NCI-H226 (cell line): ENCODE measurements at regions not wholly inside any gene's neighbourhood (a gene's known extent, or its start where the extent isn't known, plus 50 kb on each side); places are given as distances from the start of the nearest gene placed in this dataset.
"Not testable (repeated sequence)": the region's sequence is repeated elsewhere in the genome, so short reads cannot be mapped to it uniquely, and the experiment has no call there.

Source experiments
- DNase-seq: peaks from one replicate; pipeline ENCODE4 v3.0.0-alpha.2; 2015

- no peak for DNase-seq
Observed at GRCh38 chr11:116057000-116057399, 552.8 kb upstream of the CADM1 start.

DNA sequence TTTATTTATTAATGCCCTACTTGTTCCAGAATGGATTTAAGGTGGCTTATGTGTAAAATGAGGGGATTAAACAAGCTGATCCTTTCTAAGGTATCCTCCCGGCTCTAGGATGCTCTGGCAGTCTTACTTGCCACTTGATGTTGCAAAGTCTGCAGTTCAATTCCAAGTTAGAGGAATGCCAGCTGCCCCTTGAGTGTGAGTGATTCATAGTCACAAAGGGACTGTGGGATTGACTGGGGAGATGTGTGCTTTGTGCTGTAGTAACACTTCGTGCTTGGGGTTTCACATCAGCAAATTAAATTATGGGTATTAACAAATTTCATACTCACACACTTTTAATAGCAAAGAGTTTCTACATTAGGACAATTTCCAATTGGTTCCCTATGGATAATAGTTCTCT, 550.8 kb upstream of the CADM1 start:
- DNase-seq, result no peak

DNA sequence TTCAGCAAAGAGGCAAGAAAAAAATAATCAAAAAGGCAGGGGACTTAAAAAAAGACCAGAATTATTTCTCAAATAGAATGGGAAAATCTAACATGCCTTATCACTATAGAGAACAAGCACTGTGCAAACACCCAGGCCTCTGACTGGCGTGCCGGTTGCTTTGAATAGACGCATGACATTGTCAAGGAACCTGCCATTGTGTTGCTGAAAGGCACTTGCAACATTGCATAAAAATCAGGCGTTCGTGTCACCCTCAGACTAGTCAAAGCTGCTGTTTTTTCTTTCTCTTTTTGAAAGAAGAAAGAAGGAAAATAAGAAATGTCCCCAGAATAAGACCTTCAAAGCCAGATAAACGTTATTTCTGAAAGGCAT, 549.3 kb upstream of the CADM1 start:
- DNase-seq, result no peak

GRCh38 chr11:116052603-116053547, 548.7 kb upstream of the CADM1 start:
- no peak for DNase-seq

DNA sequence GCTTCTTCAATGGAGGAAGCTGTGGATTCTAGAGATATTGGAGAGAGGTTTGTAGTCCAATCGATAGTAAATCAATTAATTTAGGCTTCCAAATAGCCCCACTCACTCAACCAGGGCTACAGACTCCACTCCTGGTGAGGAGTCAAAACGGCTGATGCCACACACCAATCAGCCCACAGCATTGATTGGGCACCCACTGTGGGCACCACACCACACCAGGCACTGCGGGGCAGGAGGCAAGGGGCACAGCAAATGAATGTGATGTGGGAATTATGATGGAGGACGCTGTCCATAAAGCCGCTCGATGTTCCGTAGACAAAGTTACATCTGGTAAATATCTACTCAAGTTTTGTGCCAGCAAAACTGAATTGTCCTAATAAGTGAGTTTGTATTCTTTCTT, 547.3 kb upstream of the CADM1 start:
- no peak for DNase-seq

DNA sequence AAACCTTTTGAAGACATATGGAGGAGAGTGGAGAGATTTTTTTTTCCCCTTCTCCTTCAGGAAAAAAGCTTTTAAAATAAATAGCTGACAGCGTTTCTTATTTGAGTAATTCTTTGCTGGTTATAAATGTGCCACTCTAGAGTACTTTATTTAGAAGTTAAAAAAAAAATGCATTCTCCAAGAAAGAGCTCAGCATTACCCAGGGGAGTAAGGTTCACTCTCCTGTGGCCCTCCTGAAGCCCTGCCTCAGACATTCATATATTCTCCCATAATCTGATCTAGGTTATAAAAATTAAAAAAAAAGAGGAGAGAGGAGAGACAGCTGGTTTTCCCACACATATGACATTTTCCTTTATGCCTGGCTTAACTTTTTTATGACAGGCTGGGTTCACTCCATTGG, 545.2 kb upstream of the CADM1 start:
- DNase-seq, result no peak

GRCh38 chr11:116046127-116046526, 541.9 kb upstream of the CADM1 start:
- no peak for DNase-seq

GRCh38 chr11:116044941-116045340, 540.7 kb upstream of the CADM1 start:
- DNase-seq, result no peak

GRCh38 chr11:116044520-116044919, 540.3 kb upstream of the CADM1 start:
- no peak for DNase-seq

DNA sequence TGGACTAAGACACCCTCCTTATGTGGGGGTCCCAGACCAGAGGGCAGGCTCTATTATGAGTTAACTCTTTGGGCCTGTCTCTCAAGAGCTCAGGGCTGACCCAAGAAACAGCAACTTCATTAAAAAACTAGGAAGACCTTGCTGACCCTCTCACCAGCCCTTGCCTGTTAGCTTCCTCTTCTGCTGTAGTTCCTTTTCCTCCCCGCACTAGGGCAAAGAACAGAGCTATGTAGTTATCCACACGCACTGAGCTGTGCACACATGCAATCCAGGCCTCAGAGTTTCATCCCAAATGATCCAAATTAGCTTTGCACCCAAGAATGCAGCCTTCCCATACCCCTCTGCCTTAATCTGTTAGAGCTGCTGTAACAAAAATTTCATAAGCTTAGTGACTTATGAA, 539.6 kb upstream of the CADM1 start:
- DNase-seq, result no peak

DNA sequence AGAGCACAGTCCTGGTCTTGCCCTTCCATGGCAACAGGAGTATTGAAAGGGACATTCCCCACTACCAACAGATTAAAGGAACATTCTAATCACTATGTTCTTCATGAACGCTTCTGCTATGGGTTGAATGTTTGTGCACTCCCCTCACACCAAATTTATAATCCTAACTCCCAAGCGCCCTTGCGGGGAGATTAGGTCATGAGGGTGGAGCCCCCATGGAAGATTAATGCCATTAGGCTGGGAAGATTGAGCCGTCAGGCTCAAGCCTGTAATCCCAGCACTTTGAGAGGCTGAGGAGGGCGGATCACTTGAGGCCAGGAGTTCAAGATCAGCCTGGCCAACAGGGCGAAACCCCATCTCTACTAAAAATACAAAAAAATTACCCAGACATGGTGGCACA, 538.8 kb upstream of the CADM1 start:
- not testable (repeated sequence) for DNase-seq

DNA sequence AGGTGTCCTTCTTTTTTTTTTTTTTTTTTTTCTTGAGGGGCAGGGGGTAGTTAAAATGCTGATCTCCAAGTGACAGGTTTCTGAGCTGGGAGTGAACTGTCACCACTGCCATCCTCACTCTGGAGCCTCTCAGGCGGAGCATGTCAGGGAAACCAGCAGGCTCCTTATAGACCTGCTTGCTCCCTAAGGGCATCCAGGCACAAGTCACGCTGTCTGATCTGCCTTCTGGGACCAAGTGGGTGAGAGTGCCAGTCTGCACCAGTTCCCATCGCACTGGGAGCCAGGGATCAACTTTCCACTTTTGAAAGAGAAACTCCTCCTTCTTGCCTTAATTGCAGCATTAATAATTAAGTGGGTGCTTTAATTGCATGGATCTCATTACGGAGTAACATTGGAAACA, 537.9 kb upstream of the CADM1 start:
- no peak for DNase-seq

DNA sequence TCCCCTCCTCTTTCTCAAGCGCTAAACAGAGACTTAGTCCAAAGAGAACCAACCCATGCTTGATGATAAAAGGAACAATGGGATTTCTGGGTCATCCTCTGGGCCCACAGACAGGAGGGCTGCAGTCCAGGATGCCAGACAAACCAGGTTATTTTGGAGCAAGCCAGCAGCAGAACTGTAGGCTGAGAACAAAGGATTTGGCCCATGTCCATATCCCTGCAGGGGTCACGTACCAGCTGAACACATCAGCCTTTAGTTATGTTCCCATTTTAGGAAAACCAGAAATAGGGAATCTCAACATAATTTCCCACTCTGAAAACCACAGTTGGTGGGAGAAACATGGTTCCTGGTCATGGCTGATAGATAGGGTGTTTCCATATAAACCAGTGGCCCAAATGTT, 533.6 kb upstream of the CADM1 start:
- DNase-seq, result no peak

GRCh38 chr11:116035977-116036376, 531.8 kb upstream of the CADM1 start:
- no peak for DNase-seq

GRCh38 chr11:116033931-116034553, 529.8 kb upstream of the CADM1 start:
- no peak for DNase-seq

DNA sequence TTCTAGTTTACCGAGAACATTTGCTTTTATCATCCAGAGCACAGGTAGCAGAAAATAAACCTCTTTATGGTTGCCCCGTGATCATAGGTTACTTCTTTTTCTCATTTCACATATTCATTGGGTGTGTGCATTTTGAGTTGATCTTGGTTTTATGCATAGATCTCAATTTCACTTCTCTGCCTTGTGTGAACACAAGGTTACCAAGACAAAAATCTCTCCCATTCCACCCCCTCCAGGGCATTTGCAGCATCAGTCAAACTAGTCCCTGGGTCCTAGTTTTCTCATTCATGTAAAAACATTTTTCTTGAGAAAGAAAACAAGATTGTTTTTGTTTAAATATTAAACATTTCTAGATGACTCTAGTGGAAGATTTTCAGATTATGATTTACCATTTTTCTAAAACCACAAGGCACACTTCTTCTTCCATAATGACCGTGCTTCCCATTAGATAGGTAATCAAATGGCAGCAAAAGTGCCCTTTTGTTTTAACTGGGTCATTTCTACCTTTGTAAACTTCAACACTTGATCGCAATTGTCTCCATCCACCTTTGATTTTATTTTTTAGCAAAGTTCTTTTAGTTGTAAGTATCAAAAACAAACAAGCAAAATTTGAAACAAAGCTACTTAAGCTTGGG, 526.6 kb upstream of the CADM1 start:
- DNase-seq, result no peak

GRCh38 chr11:116028506-116028905, 524.3 kb upstream of the CADM1 start:
- not testable (repeated sequence) for DNase-seq

DNA sequence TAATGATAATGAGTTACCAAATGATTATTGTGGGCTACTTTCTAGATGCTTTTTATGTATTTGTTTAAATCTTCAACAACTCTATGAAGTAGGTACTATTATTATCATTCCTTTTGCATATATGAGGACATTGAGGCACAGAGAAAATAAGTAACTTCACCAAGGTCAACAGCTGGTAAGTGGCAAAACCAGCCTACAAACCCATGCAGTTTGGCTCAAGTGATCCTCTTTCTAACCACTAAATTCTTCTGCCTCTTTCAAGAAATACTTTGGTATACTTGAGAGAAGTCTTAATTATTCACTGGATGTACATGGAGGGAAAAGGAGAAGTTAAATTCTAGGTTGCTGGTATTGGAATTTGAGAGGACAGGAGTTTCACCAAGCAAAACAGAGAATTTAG, 495.2 kb upstream of the CADM1 start:
- DNase-seq, result no peak

DNA sequence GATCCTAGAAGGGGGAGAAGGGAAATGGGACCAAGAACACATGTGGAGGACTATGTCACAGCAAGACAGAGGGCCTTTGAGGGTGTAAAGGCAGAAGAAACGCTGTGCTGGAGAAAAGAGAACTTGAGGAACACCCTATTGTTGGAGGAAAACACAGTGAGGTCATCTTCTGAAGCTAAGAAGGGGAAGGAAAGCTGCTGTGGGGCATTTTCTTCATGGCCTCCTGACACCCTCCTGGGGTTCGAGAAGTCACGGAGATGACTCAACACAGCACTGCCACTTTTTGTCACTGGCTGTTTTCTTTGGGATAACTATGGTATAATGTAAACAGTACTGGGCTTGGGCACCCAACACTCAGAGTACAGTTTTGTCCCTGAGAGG, 492.6 kb upstream of the CADM1 start:
- DNase-seq, result no peak

GRCh38 chr11:115996125-115996807, 492.1 kb upstream of the CADM1 start:
- DNase-seq, result no peak

DNA sequence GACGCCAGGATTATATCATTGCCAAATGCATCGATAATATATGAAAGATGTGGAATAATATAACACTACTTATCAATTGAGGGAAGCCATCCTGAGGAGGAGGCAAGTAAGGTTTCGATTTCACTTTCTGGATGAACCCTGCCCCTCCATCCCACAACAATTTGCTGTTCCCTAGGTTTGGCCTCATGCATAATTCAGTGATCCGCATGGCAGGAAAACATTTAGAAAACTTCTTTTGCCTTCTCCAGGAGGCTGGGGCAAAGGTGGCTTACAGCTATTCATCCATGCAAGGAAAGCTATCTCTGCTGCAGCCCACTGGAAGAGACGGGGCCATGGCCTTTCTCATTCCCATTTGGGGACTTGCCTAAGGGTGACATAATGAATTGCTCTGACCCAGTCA, 489.4 kb upstream of the CADM1 start:
- no peak for DNase-seq

DNA sequence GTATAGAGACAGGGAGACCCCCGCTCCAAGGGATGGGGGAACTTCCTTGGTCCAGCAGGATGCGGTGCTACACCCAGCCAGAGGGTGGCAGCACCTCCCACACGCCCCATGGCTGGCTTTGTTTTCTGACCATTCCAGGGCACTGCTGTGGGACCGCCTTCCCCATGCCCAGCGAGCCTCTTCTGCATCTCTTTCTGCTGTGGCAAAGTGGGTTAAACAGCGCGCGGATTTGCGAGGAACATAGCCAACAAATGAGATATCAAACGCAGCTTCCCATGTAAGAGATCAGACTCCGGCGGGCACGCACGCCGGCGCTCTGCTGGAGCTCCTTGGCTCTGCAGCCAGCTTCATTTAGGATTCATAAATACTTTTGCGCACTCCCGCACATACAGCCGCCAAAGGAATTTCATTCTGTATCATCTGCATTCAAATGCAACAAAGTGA, 485.8 kb upstream of the CADM1 start:
- no peak for DNase-seq

DNA sequence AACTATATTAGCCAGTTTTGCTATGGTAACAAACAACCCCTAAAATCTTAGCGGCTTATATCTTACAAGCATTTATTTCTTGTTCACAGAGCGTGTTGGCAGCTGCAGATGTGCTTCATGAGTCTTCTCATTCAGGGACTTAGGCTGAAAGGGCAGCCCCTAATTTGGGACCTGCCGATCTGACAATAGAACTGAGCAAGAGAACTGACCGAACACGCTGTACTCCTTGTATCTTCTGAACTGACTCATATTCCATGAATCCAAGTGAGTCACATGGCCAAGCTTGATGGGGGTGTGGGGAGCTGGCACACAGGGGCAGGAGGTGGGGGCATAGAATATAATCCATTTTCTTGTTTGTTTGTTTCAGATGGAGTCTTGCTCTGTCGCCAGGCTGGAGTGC, 481.7 kb upstream of the CADM1 start:
- DNase-seq, result no peak
